ENCODE measurements at regions not wholly inside any gene's neighbourhood (a gene's known extent, or its start where the extent isn't known, plus 50 kb on each side); places are given as distances from the start of the nearest gene placed in this dataset.

- DNase-seq: no peak
Measured at GRCh38 chrX:51798701-51799100, 55.5 kb downstream of the GSPT2 start.

DNA sequence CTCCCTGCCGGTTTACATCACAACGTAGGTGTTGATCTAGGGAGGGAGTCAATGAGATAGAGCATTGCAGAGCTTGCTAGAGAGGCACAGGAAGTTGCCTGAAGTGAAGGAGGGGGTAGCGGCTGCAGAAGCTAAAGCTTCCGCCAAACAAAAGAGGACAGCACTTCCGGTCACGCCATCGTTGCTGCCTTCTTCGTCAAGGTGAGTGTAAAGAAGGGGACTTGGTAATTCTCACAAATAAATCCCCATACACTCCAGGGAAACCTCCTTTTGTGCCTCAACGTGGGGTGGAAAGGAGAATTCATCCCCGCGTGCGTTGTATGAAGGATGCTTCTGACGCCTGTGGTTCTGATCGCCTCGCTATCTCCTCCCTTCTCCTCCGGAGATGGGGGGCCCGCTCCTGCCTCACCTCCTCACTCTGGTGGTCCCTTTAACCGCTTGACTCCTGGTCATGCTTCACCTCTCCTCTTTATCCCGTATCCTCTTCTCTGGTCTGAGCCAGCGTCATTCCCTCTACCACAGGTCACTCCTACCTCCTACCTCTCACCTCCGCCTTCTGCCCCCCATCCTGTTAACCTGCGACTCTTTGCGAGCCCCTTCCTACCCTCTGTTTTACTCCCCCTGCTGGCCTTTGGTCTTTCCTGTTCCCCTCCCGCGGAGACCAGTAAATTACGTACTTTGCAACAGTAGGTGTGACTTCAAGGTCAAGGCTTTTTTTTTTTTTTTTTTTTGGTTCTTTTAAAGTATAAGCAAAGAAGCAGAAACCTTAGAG lies 59.9 kb downstream of the GSPT2 start:
- DNase-seq: peak; percentile 17

- DNase-seq: no peak
Measured at GRCh38 chrX:51803833-51804232, 60.6 kb downstream of the GSPT2 start.

GRCh38 chrX:51804741-51805140 lies 61.5 kb downstream of the GSPT2 start:
- DNase-seq: no peak

GRCh38 chrX:51813886-51814460 lies 70.7 kb downstream of the GSPT2 start:
- DNase-seq: no peak

GRCh38 chrX:51824061-51824460 lies 69.4 kb upstream of the MAGED1 start:
- DNase-seq: no peak

DNA sequence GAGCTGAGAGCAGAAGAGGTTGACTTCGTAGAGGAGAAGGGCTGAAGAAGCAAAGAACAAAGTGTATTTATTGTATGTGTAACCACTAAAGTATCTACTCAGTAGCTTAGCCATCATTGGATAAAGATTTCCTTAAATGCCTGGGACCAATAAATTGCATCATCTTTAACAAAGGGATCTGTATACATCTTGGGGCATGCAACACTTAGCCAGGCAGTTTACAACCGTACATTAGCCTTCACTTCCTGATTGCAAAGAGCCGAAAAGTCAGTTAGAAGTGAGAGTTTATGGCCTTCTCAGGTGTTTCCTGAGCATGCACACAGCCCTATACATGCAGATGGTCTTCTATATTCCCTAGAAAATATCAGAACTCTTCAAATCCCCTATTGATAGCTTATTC lies 68.0 kb upstream of the MAGED1 start:
- no peak for DNase-seq

- DNase-seq: no peak
Measured at GRCh38 chrX:51834076-51834475, 59.3 kb upstream of the MAGED1 start.

- DNase-seq: no peak
Measured at GRCh38 chrX:51836823-51837222, 56.6 kb upstream of the MAGED1 start.

DNA sequence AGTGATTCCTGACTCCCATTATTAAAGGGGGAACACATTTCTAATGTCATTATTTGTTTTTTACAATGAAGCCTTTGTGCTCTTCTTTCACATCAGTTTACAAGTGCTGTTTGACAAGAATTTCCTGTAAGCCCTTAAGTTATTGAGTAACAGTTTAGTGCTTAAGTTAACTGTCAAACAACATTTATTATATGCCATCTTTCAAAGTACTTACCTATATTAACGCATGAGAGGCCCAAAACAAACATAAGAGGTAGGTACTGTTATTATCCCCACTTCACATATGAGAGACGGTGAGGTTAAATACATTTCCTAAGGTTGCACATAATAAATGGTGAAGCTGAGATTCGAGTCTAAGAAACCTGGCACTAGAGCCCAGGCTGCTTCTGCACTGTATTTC lies 56.0 kb upstream of the MAGED1 start:
- no peak for DNase-seq

DNA sequence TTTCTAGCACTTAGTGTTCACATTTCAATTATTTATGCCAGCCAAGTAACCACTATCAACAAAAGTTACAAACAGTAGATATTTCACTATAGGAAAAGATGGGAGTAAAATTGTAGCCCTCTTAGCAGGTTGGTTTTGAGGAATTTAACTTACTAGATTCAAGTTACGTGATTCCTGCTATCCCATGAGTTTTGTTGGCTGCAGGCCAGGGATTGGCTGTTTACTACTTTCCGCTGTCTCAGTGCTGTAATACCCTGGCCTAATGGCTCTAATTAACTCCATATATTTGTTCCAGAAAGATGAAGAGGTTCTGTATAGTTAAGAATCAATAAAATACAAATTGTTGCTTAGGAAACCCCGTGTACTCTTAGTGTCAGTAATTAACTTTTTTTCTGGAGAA lies 55.5 kb upstream of the MAGED1 start:
- peak; percentile 24 for DNase-seq

All from dermis blood vessel endothelial cell (primary cell).